Stomach (tissue), 8 donors: ENCODE measurements at regions not wholly inside any gene's neighbourhood (a gene's known extent, or its start where the extent isn't known, plus 50 kb on each side); places are given as distances from the start of the nearest gene placed in this dataset.

Experiments used
- DNase-seq, 2 donors: peaks; one replicate each; pipeline versions ENCODE4 v3.0.0 to v3.0.0-alpha.2; 2013 to 2019
- H3K27ac ChIP-seq, 5 donors: fragments of 200-600 bp in 4 of 5; sonication (generic) in 4 of 5; one replicate each; pipeline ENCODE4 v1.5.1; 2013 to 2019; ENCODE audit warnings: mild to moderate bottlenecking in 1 of 5, moderate library complexity in 1 of 5
- H3K27me3 ChIP-seq, 3 donors: fragments of 200-600 bp; sonication (generic); one replicate each; pipeline ENCODE4 v1.5.1; 2017 to 2019; ENCODE audit warnings: mixed run types in 1 of 3
- H3K36me3 ChIP-seq, 4 donors: fragments of 200-600 bp; sonication (generic); 1 replicate in 3 of 4; 2 replicates in 1 of 4; pipeline ENCODE4 v1.5.1; 2016 to 2019
- H3K4me1 ChIP-seq, 4 donors: fragments of 200-600 bp; sonication (generic); one replicate each; pipeline ENCODE4 v1.5.1; 2016 to 2019
- H3K4me3 ChIP-seq, 4 donors: fragments of 200-600 bp; sonication (generic) in 3 of 4; one replicate each; pipeline ENCODE4 v1.5.1; 2016 to 2019; ENCODE audit warnings: mild to moderate bottlenecking in 1 of 4
- H3K9me3 ChIP-seq, 4 donors: fragments of 200-600 bp; sonication (generic); one replicate each; pipeline ENCODE4 v1.5.1; 2016 to 2019
- CTCF ChIP-seq, 7 experiments: fragments of 450-650 bp in 4 of 7; fragments of 200-600 bp in 3 of 7; sonication (generic) in 3 of 7; IDR thresholded peaks; one replicate each; pipeline ENCODE4 v1.5.1; 2016 to 2019; ENCODE audit warnings: antibody characterized with exemption in 7 of 7, control low read depth in 2 of 7, mild to moderate bottlenecking in 1 of 7
- EP300 ChIP-seq: sonication (generic); formaldehyde crosslinking; IDR thresholded peaks from one replicate; pipeline ENCODE4 v1.6.1; 2017; ENCODE audit warnings: antibody characterized with exemption
- POLR2A ChIP-seq, 4 donors: fragments of 450-650 bp; IDR thresholded peaks; one replicate each; pipeline ENCODE4 v1.6.1; 2016; ENCODE audit warnings: antibody characterized with exemption in 4 of 4, control low read depth in 2 of 4, mild to moderate bottlenecking in 1 of 4, moderate library complexity in 1 of 4
- POLR2AphosphoS5 ChIP-seq, 3 donors: sonication (generic); formaldehyde crosslinking; IDR thresholded peaks; one replicate each; pipeline ENCODE4 v1.6.1; 2016; ENCODE audit warnings: antibody characterized with exemption in 3 of 3
- WGBS, 5 donors: extraction: QIAGEN DNeasy Blood & Tissue Kit in 3 of 5; methylation state at CpG; one replicate each; pipeline versions ENCODE4 v1.1.5 to v1.1.7; 2013 to 2018; 5-methylcytosine and 5-hydroxymethylcytosine counted together
- intact Hi-C: fragments of 100-400 bp; cut with DNase I; formaldehyde crosslinking; loops from one replicate; pipeline ENCODE4 v1.15.1; 2023; ENCODE audit warnings: low total_unique reads
- donor health status: healthy with polysubstance abuse.
- donor health status: Bipolar disorder and iron deficiency.
- donor health status: healthy.

DNA sequence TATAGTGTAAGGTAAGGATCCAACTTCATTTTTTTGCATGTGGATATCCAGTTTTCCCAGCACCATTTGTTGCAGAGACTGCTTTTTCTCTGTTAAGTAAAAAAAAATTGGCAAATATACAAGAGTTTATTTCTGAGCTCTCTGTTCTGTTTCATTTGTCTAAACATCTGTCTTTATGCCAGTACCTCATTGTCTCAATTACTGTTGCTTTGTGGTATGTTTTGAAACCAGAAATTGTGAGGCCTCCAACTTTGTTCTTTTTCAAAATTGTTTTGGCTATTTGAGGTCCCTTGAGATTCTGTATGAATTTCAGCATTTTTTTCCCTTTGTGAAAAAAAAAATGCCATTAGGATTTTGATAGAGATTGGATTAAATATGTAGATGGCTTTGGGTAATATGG, 150.5 kb downstream of the MINAR1 start:
- Histone ChIP-seq H3K27ac (no peak overlapping the region), H3K27me3 (no peaks in the 10 kb centered on the region), H3K36me3 (no peaks in the 10 kb centered on the region), H3K4me1 (no peaks in the 10 kb centered on the region), H3K4me3 (no peak overlapping the region), H3K9me3 (no peaks in the 10 kb centered on the region)
- TF ChIP-seq POLR2AphosphoS5 (IDR thresholded peaks at IDR 0.05) (no peak), CTCF (IDR thresholded peaks at IDR 0.05) (no peak), POLR2A (IDR thresholded peaks at IDR 0.05) (no peak), EP300 (no peak)
- no peak for DNase-seq
- intact Hi-C loops, result no loop called here

- intact Hi-C loops, result loop anchor here (10.0 kb wide), 1 partner anchor 207 kb away; no protein-coding TSS in a partner anchor
Measured at GRCh38 chr15:79592126-79592525, 160.0 kb downstream of the MINAR1 start.

DNA sequence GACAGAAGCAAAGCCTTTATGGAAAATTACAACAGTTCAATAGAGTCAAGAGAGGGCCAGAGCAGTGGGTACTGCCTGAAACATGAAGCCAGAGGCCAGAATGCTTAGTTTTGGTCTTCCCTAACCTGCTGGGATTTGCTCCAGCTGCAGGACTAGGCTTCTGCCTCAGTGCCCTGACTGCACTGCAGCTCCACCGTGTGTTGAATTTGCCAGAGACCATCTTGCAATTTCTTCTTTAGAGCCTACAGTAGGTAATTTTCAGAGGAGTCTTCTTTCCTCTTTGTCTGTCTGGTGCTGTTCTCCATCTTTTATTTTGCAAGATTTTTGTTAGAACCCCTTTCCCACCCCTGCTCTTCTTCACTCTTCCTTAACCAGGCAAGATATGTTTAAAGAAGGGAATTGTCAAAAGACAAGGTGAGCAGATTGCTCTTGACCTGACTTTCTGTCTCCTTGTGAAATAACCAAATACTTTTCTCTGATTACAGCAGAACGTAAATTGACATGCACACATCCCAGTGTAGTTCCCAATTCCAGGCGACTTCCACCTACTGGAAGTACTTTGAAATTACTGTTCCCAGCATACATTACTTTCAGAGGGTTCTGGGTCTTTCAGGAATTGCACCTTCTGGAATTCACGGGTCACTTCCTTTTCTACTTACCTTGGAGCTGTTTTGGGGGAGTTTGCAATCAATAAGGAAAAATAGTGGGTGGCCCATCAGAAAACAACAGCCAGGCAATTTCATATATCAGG, 161.2 kb downstream of the MINAR1 start:
- Histone ChIP-seq H3K36me3 (no peaks in the 10 kb centered on the region), H3K4me1 (no peaks in the 10 kb centered on the region), H3K4me3 (no peak overlapping the region), H3K9me3 (no peaks in the 10 kb centered on the region), H3K27me3 (peaks cover 0 to 6% (median 0%) of the 10 kb centered on the region in 3 donors), H3K27ac (no peak overlapping the region)
- TF ChIP-seq POLR2A (IDR thresholded peaks at IDR 0.05) (no peak), CTCF (IDR thresholded peaks at IDR 0.05) (peak in 2 of 7 experiments; percentile 9 to 17)
- DNase-seq, result peak in 1 of 2 donors; percentile 10
- 17 to 32% (median 25%) methylated on average over 4 of the region's 4 CpGs for WGBS, 5 donors
- intact Hi-C loops, result loop anchor here (10.0 kb wide), 1 partner anchor 208 kb away; no protein-coding TSS in a partner anchor

More at GRCh38 chr15:79592126-79592525, 160.0 kb downstream of the MINAR1 start:
- no peaks in the 10 kb centered on the region for H3K36me3 ChIP-seq
- H3K27ac ChIP-seq, result no peak overlapping the region
- no peaks in the 10 kb centered on the region for H3K9me3 ChIP-seq
- WGBS, 5 donors, result 75 to 84% (median 82%) methylated on average over 6 of the region's 6 CpGs
- no peaks in the 10 kb centered on the region for H3K4me1 ChIP-seq
- no peak overlapping the region for H3K4me3 ChIP-seq
- DNase-seq, result no peak
- TF ChIP-seq CTCF (IDR thresholded peaks at IDR 0.05) (no peak), POLR2A (IDR thresholded peaks at IDR 0.05) (no peak), EP300 (no peak), POLR2AphosphoS5 (IDR thresholded peaks at IDR 0.05) (no peak)
- H3K27me3 ChIP-seq, result peaks cover 0 to 6% (median 0%) of the 10 kb centered on the region in 3 donors

- WGBS, 5 donors, result 76 to 86% (median 81%) methylated on average over 6 of the region's 6 CpGs
- no peaks in the 10 kb centered on the region for H3K27me3 ChIP-seq
- no peaks in the 10 kb centered on the region for H3K4me1 ChIP-seq
- intact Hi-C loops, result loop anchor here (10.0 kb wide), 1 partner anchor 211 kb away; no protein-coding TSS in a partner anchor
- no peak overlapping the region for H3K27ac ChIP-seq
- DNase-seq, result no peak
- no peaks in the 10 kb centered on the region for H3K36me3 ChIP-seq
- TF ChIP-seq POLR2A (IDR thresholded peaks at IDR 0.05) (no peak), POLR2AphosphoS5 (IDR thresholded peaks at IDR 0.05) (no peak), EP300 (no peak), CTCF (IDR thresholded peaks at IDR 0.05) (no peak)
- H3K9me3 ChIP-seq, result no peaks in the 10 kb centered on the region
- no peak overlapping the region for H3K4me3 ChIP-seq
Measured at GRCh38 chr15:79595306-79595705, 163.2 kb downstream of the MINAR1 start.
